CD4-positive, alpha-beta T cell (primary cell): ENCODE measurements at regions not wholly inside any gene's neighbourhood (a gene's known extent, or its start where the extent isn't known, plus 50 kb on each side); places are given as distances from the start of the nearest gene placed in this dataset.

Experiments used
- ATAC-seq: fragments of 200-7000 bp; cut with Tn5 transposase; one replicate; pipeline ENCODE4 v1.10.0; 2022; ENCODE audit warnings: mild to moderate bottlenecking; ENCODE audit not compliant: poor library complexity
- CTCF ChIA-PET: fragments of 350-600 bp; sonication (Branson Sonifier 250); formaldehyde crosslinking; loops from one replicate; lab custom pipeline; 2021; ENCODE audit warnings: antibody characterized with exemption, inconsistent platforms; lab: Charles Lee
- POLR2A ChIA-PET: fragments of 350-600 bp; sonication (Branson Sonifier 250); formaldehyde crosslinking; loops from one replicate; lab custom pipeline; 2021; ENCODE audit warnings: antibody characterized with exemption, inconsistent platforms; lab: Charles Lee
- DNase-seq, 14 experiments: peaks; one replicate each; pipeline ENCODE4 v3.0.0-alpha.2; 2013 to 2020; ENCODE audit warnings: mixed read lengths in 2 of 14
- H3K27ac ChIP-seq, 2 donors: one replicate each; pipeline versions ENCODE4 v1.5.1 to v1.7.0; 2013; ENCODE audit warnings: low read length in 2 of 2, low read depth in 1 of 2, mild to moderate bottlenecking in 1 of 2
- H3K27me3 ChIP-seq, 2 experiments: 1 replicate in 1 of 2; 2 replicates in 1 of 2; pipeline versions ENCODE4 v1.6.1 to v1.7.0; 2013; ENCODE audit warnings: low read length in 2 of 2, control low read depth in 1 of 2, mild to moderate bottlenecking in 1 of 2, moderate library complexity in 1 of 2; ENCODE audit not compliant: insufficient read depth in 2 of 2, control insufficient read depth in 1 of 2
- H3K36me3 ChIP-seq: one replicate; pipeline ENCODE4 v1.6.1; 2013; ENCODE audit warnings: low read length, control low read depth; ENCODE audit not compliant: insufficient read depth
- H3K4me1 ChIP-seq: one replicate; pipeline ENCODE4 v1.6.1; 2013; ENCODE audit warnings: low read length, control low read depth; ENCODE audit not compliant: insufficient read depth
- H3K4me3 ChIP-seq: one replicate; pipeline ENCODE4 v1.5.1; 2013; ENCODE audit warnings: mild to moderate bottlenecking, low read length, moderate library complexity
- H3K9me3 ChIP-seq, 2 experiments: 1 replicate in 1 of 2; 2 replicates in 1 of 2; pipeline versions ENCODE4 v1.6.1 to v1.7.0; 2013; ENCODE audit warnings: low read length in 2 of 2, mild to moderate bottlenecking in 2 of 2, control low read depth in 1 of 2, moderate library complexity in 1 of 2; ENCODE audit not compliant: control insufficient read depth in 1 of 2, insufficient read depth in 1 of 2
- H3K27ac Mint-ChIP-seq: one replicate; pipeline ENCODE4 v1.8.0; 2020; ENCODE audit warnings: mixed read lengths
- H3K27me3 Mint-ChIP-seq: one replicate; pipeline ENCODE4 v1.8.0; 2021; ENCODE audit warnings: mixed read lengths
- H3K36me3 Mint-ChIP-seq: one replicate; pipeline ENCODE4 v1.8.0; 2021; ENCODE audit warnings: low read depth, mixed read lengths
- H3K4me1 Mint-ChIP-seq: one replicate; pipeline ENCODE4 v1.8.0; 2021; ENCODE audit warnings: low read depth, mixed read lengths
- H3K4me3 Mint-ChIP-seq: one replicate; pipeline ENCODE4 v1.8.0; 2020; ENCODE audit warnings: mild to moderate bottlenecking, mixed read lengths
- H3K9me3 Mint-ChIP-seq: one replicate; pipeline ENCODE4 v1.8.0; 2020; ENCODE audit warnings: mixed read lengths
- intact Hi-C, 2 experiments: fragments of 100-400 bp; cut with DNase I in 1 of 2; cut with micrococcal nuclease in 1 of 2; formaldehyde crosslinking; loops; one replicate each; pipeline versions ENCODE4 v1.15.1 to v1.9.0; 2023 to 2025; cut with DNase I, micrococcal nuclease
- TF ChIP-seq, protein P1 (sequence below): fragments of 200-600 bp; IDR thresholded peaks from one replicate; pipeline ENCODE4 v1.8.0; 2022; ENCODE audit warnings: antibody characterized with exemption, mild to moderate bottlenecking

DNA sequence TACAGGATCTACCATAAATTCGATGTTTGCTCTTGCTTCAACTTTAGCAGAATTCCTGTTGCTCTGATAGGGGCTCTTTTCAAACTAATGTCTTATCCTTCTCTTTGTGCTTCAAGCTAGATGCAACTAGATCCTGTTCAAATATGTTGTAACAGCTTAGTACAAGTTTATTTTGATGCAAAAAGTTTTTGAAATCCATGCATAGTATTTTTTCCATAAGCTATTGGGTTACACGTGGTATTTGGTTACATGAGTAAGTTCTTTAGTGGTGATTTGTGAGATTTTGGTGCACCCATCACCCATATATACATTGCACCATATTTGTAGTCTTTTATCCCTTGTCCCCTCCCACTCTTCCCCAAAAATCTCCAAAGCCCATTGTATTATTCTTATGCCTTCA lies 907.7 kb downstream of the LTN1 start:
- POLR2A ChIA-PET = no interaction called here

GRCh38 chr21:28083350-28083749 lies 909.3 kb downstream of the LTN1 start:
- Mint-ChIP-seq H3K27me3 (no peaks in the 10 kb centered on the region), H3K4me3 (no peak overlapping the region), H3K4me1 (no peaks in the 10 kb centered on the region), H3K36me3 (no peaks in the 10 kb centered on the region), H3K27ac (no peak overlapping the region), H3K9me3 (peaks cover 3% of the 10 kb centered on the region)
- Histone ChIP-seq H3K27me3 (no peaks in the 10 kb centered on the region), H3K36me3 (no peaks in the 10 kb centered on the region), H3K4me1 (no peaks in the 10 kb centered on the region), H3K9me3 (no peaks in the 10 kb centered on the region), H3K4me3 (no peak overlapping the region), H3K27ac (no peak overlapping the region)
- POLR2A ChIA-PET = no interaction called here
- ATAC-seq (no peak), DNase-seq (no peak)
- intact Hi-C loops = no loop called here
- CTCF ChIA-PET = no interaction called here
- TF ChIP-seq, protein P1, sequence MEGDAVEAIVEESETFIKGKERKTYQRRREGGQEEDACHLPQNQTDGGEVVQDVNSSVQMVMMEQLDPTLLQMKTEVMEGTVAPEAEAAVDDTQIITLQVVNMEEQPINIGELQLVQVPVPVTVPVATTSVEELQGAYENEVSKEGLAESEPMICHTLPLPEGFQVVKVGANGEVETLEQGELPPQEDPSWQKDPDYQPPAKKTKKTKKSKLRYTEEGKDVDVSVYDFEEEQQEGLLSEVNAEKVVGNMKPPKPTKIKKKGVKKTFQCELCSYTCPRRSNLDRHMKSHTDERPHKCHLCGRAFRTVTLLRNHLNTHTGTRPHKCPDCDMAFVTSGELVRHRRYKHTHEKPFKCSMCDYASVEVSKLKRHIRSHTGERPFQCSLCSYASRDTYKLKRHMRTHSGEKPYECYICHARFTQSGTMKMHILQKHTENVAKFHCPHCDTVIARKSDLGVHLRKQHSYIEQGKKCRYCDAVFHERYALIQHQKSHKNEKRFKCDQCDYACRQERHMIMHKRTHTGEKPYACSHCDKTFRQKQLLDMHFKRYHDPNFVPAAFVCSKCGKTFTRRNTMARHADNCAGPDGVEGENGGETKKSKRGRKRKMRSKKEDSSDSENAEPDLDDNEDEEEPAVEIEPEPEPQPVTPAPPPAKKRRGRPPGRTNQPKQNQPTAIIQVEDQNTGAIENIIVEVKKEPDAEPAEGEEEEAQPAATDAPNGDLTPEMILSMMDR = no peak

More for the DNA sequence above, 907.7 kb downstream of the LTN1 start:
- DNase-seq (no peak), ATAC-seq (no peak)
- H3K9me3 Mint-ChIP-seq = peaks cover 3% of the 10 kb centered on the region
- H3K4me3 Mint-ChIP-seq = no peak overlapping the region
- H3K27ac ChIP-seq = no peak overlapping the region
- no peaks in the 10 kb centered on the region for H3K4me1 ChIP-seq
- no peaks in the 10 kb centered on the region for H3K36me3 ChIP-seq
- CTCF ChIA-PET = no interaction called here
- peaks cover 0 to 2% of the 10 kb centered on the region in 2 experiments for H3K9me3 ChIP-seq
- H3K4me1 Mint-ChIP-seq = no peaks in the 10 kb centered on the region
- TF ChIP-seq, protein P1 = no peak
- no peak overlapping the region for H3K4me3 ChIP-seq
- no peak overlapping the region for H3K27ac Mint-ChIP-seq
- no peaks in the 10 kb centered on the region for H3K27me3 Mint-ChIP-seq
- H3K36me3 Mint-ChIP-seq = no peaks in the 10 kb centered on the region
- no peaks in the 10 kb centered on the region for H3K27me3 ChIP-seq
- intact Hi-C loops = no loop called here

DNA sequence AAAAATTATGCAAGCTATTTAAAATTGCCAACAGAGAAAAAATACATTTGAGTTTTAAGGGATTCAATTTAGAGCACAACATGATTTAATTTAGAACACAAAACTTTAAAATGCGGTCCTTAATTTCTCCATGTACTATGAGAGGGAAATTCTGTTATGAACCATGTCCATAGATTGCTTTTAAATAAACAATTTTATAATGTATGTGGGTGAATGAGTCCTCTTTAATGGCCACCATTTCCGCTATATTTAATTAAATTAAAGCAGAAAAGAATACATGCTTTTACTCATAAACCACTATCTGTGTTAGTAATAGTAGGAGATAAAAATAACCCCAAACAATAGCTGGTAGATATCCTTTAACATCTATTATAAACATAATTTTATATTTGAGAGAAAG lies 914.6 kb downstream of the LTN1 start:
- CTCF ChIA-PET = no interaction called here
- no peak for ATAC-seq
- H3K27ac ChIP-seq = no peak overlapping the region
- H3K36me3 ChIP-seq = no peaks in the 10 kb centered on the region
- Mint-ChIP-seq H3K4me3 (no peak overlapping the region), H3K36me3 (no peaks in the 10 kb centered on the region), H3K4me1 (no peaks in the 10 kb centered on the region), H3K27me3 (no peaks in the 10 kb centered on the region), H3K9me3 (no peaks in the 10 kb centered on the region), H3K27ac (no peak overlapping the region)
- POLR2A ChIA-PET = no interaction called here
- no peaks in the 10 kb centered on the region for H3K9me3 ChIP-seq
- TF ChIP-seq, protein P1 = no peak
- no peak overlapping the region for H3K4me3 ChIP-seq
- intact Hi-C loops = no loop called here
- no peak for DNase-seq
- no peaks in the 10 kb centered on the region for H3K4me1 ChIP-seq
- H3K27me3 ChIP-seq = no peaks in the 10 kb centered on the region
